Retinal pigment epithelial cell (primary cell): ENCODE measurements at regions not wholly inside any gene's neighbourhood (a gene's known extent, or its start where the extent isn't known, plus 50 kb on each side); places are given as distances from the start of the nearest gene placed in this dataset.

Experiments
- DNase-seq: peaks from one replicate; pipeline ENCODE4 v3.0.0-alpha.2; 2010; ENCODE audit warnings: low read depth
- H3K4me3 ChIP-seq: 2 replicates; pipeline ENCODE4 v1.5.1; 2011; ENCODE audit warnings: mild to moderate bottlenecking, low read length, control low read depth, moderate library complexity
- CTCF ChIP-seq: conservative IDR thresholded peaks from 2 replicates; pipeline ENCODE4 v1.5.1; 2011; ENCODE audit warnings: low read depth, low read length, control low read depth, inconsistent platforms

GRCh38 chrX:97842468-97843199 is 958.9 kb downstream of the RPA4 start:
- no peak for TF ChIP-seq CTCF
- DNase-seq, result no peak
- no peak overlapping the region for H3K4me3 ChIP-seq

GRCh38 chrX:97843200-97843811 is 959.6 kb downstream of the RPA4 start:
- no peak for DNase-seq
- no peak for TF ChIP-seq CTCF

GRCh38 chrX:97844161-97844560 is 960.5 kb downstream of the RPA4 start:
- TF ChIP-seq CTCF, result no peak
- no peak for DNase-seq
- no peak overlapping the region for H3K4me3 ChIP-seq

More at GRCh38 chrX:97843200-97843811, 959.6 kb downstream of the RPA4 start:
- no peak overlapping the region for H3K4me3 ChIP-seq

GRCh38 chrX:97844943-97845342 is 961.2 kb downstream of the RPA4 start:
- no peak for TF ChIP-seq CTCF
- no peak overlapping the region for H3K4me3 ChIP-seq
- no peak for DNase-seq

- H3K4me3 ChIP-seq, result no peak overlapping the region
- DNase-seq, result no peak
- no peak for TF ChIP-seq CTCF
Measured at GRCh38 chrX:97845451-97845850, 961.7 kb downstream of the RPA4 start.

GRCh38 chrX:97846228-97846627 is 962.5 kb downstream of the RPA4 start:
- DNase-seq, result no peak
- H3K4me3 ChIP-seq, result no peak overlapping the region
- no peak for TF ChIP-seq CTCF

- no peak for DNase-seq
- no peak overlapping the region for H3K4me3 ChIP-seq
- no peak for TF ChIP-seq CTCF
Measured at GRCh38 chrX:97846718-97847237, 963.1 kb downstream of the RPA4 start.
